SU-DHL-6 (cell line): ENCODE measurements at regions not wholly inside any gene's neighbourhood (a gene's known extent, or its start where the extent isn't known, plus 50 kb on each side); places are given as distances from the start of the nearest gene placed in this dataset.

Experiments
- H2AFZ ChIP-seq: fragments of 200-600 bp; sonication (generic); 2 replicates; pipeline ENCODE4 v1.6.1; 2014; ENCODE audit warnings: low read depth, mild to moderate bottlenecking, moderate library complexity, mixed read lengths, antibody characterized with exemption, low read length; ENCODE audit not compliant: severe bottlenecking
- H3F3A ChIP-seq: fragments of 200-600 bp; shearing (Covaris generic); 2 replicates; pipeline ENCODE4 v1.6.0; 2016; ENCODE audit warnings: antibody characterized with exemption, mild to moderate bottlenecking; ENCODE audit not compliant: insufficient read depth
- H3K27ac ChIP-seq: fragments of 200-600 bp; sonication (generic); 2 replicates; pipeline ENCODE4 v1.5.1; 2016; ENCODE audit warnings: low read depth, mild to moderate bottlenecking, low read length, moderate library complexity, mixed read lengths
- H3K27me3 ChIP-seq: fragments of 200-600 bp; sonication (generic), shearing (Covaris generic); 2 replicates; pipeline ENCODE4 v1.6.0; 2014; ENCODE audit warnings: mild to moderate bottlenecking, low read length
- H3K36me3 ChIP-seq: fragments of 200-600 bp; sonication (generic); 2 replicates; pipeline ENCODE4 v1.6.1; 2014; ENCODE audit warnings: mild to moderate bottlenecking, low read length, mixed read lengths
- H3K4me2 ChIP-seq: fragments of 300-600, 200-600 bp; shearing (Covaris generic), sonication (generic); 2 replicates; pipeline ENCODE4 v1.6.0; 2014; ENCODE audit warnings: low read length, low read depth, mild to moderate bottlenecking; ENCODE audit not compliant: poor library complexity, severe bottlenecking
- H3K4me3 ChIP-seq: fragments of 200-600 bp; sonication (generic); 2 replicates; pipeline ENCODE4 v1.5.1; 2014; ENCODE audit warnings: antibody characterized with exemption, low read length, mild to moderate bottlenecking, mixed read lengths; ENCODE audit not compliant: insufficient read depth, poor library complexity, severe bottlenecking
- H3K79me2 ChIP-seq: fragments of 200-600 bp; sonication (generic); 2 replicates; pipeline ENCODE4 v1.6.1; 2014; ENCODE audit warnings: mild to moderate bottlenecking, low read length, moderate library complexity; ENCODE audit not compliant: insufficient read depth
- H3K9ac ChIP-seq: fragments of 200-600 bp; sonication (generic); 2 replicates; pipeline ENCODE4 v1.7.0; 2014; ENCODE audit warnings: mild to moderate bottlenecking, low read length
- H3K9me2 ChIP-seq: fragments of 200-600 bp; sonication (generic); replicated peaks from 2 replicates; pipeline ENCODE4 v1.6.1; 2014; ENCODE audit warnings: low read length; ENCODE audit not compliant: insufficient read depth
- H3K9me3 ChIP-seq: fragments of 200-600 bp; sonication (generic); 2 replicates; pipeline ENCODE4 v1.6.1; 2014; ENCODE audit warnings: low read length, mixed read lengths; ENCODE audit not compliant: insufficient read depth
- H4K20me1 ChIP-seq: fragments of 200-600 bp; sonication (generic); 2 replicates; pipeline ENCODE4 v1.6.1; 2014; ENCODE audit warnings: low read depth, mild to moderate bottlenecking, antibody characterized with exemption, low read length, moderate library complexity, mixed read lengths
- EZH2phosphoT487 ChIP-seq: fragments of 200-600 bp; sonication (generic), shearing (Covaris generic); conservative IDR thresholded peaks from 2 replicates; pipeline ENCODE4 v1.6.1; 2018; ENCODE audit warnings: mild to moderate bottlenecking, antibody characterized with exemption, low read length, moderate library complexity, mixed read lengths
- TF ChIP-seq, protein P1 (sequence below): fragments of 200-600 bp; sonication (generic); IDR thresholded peaks from one replicate; pipeline ENCODE4 v1.5.1; 2017; ENCODE audit warnings: antibody characterized with exemption, mild to moderate bottlenecking, low read length, moderate library complexity; ENCODE audit not compliant: insufficient read depth, poor library complexity, severe bottlenecking

DNA sequence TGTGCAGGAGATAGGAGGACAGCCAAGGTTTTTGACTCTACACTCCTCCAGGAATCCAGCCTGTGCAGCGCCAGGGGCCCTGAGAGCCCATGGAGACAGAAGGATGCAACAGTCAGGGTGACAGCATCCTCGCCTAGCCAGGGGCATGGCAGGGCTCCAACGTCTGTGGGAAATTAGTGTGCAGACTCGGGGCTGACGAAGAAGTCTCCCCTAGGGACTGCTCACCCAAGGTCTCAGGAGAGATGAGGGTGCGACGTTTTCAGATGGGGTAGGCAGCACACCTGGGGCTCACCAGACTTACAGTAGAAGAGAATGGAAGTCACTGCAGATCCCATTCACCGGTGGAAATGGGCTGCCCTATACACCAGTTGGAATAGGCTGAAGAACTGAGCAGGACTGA is 241.7 kb downstream of the SETD4 start:
- no peak overlapping the region for H3K4me3 ChIP-seq
- H3K9me2 ChIP-seq, result no peaks in the 10 kb centered on the region
- no peaks in the 10 kb centered on the region for H4K20me1 ChIP-seq
- no peak overlapping the region for H3K27ac ChIP-seq
- no peak overlapping the region for H3K9ac ChIP-seq
- H3K36me3 ChIP-seq, result no peaks in the 10 kb centered on the region
- no peak for TF ChIP-seq EZH2phosphoT487
- TF ChIP-seq, protein P1, sequence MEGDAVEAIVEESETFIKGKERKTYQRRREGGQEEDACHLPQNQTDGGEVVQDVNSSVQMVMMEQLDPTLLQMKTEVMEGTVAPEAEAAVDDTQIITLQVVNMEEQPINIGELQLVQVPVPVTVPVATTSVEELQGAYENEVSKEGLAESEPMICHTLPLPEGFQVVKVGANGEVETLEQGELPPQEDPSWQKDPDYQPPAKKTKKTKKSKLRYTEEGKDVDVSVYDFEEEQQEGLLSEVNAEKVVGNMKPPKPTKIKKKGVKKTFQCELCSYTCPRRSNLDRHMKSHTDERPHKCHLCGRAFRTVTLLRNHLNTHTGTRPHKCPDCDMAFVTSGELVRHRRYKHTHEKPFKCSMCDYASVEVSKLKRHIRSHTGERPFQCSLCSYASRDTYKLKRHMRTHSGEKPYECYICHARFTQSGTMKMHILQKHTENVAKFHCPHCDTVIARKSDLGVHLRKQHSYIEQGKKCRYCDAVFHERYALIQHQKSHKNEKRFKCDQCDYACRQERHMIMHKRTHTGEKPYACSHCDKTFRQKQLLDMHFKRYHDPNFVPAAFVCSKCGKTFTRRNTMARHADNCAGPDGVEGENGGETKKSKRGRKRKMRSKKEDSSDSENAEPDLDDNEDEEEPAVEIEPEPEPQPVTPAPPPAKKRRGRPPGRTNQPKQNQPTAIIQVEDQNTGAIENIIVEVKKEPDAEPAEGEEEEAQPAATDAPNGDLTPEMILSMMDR, result no peak
- no peak overlapping the region for H3K4me2 ChIP-seq
- no peak overlapping the region for H2AFZ ChIP-seq
- no peaks in the 10 kb centered on the region for H3F3A ChIP-seq
- H3K9me3 ChIP-seq, result no peaks in the 10 kb centered on the region
- no peaks in the 10 kb centered on the region for H3K27me3 ChIP-seq
- H3K79me2 ChIP-seq, result no peaks in the 10 kb centered on the region

DNA sequence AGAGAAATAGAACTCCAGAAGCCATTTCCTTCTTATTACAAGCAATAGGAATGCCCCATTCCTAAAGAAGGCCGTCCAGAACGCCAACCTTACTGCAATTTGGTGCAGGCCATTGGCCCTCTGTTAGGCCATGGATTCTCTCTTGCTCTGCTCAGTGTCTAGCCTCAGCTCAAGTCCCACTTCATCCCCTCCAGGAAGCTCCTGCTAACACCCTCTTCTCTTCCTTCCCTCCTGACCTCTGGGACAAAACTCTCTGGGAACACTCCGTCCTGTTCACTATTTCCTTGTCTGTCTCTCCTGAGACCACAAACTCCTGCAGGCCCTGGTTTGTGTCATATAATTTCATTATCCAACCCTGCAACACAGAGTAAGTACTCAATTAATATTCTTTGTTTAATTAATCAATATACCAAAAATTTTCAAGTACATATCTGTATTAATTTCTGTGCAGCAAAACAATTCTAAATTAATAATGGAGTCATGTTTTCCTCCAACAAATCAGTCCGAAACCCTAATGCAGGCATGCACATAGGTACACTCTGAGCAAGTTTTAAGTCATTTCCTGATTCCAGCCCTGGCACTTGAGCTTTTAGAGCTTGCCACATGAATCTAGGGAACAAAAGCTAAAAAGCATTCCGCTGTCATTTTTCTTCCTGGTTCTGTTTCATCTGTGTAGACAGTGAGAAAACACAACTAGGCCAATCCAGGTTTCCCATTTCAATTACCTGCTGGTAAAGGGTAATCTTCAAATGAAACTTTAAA is 245.3 kb downstream of the SETD4 start:
- Histone ChIP-seq H3F3A (no peaks in the 10 kb centered on the region), H3K36me3 (no peaks in the 10 kb centered on the region), H3K4me2 (no peak overlapping the region), H3K27ac (no peak overlapping the region), H3K27me3 (no peaks in the 10 kb centered on the region), H3K9me2 (no peaks in the 10 kb centered on the region), H2AFZ (no peak overlapping the region), H3K4me3 (no peak overlapping the region), H3K79me2 (no peaks in the 10 kb centered on the region), H4K20me1 (no peaks in the 10 kb centered on the region), H3K9ac (no peak overlapping the region), H3K9me3 (no peaks in the 10 kb centered on the region)
- no peak for TF ChIP-seq EZH2phosphoT487
- TF ChIP-seq, protein P1, result no peak

DNA sequence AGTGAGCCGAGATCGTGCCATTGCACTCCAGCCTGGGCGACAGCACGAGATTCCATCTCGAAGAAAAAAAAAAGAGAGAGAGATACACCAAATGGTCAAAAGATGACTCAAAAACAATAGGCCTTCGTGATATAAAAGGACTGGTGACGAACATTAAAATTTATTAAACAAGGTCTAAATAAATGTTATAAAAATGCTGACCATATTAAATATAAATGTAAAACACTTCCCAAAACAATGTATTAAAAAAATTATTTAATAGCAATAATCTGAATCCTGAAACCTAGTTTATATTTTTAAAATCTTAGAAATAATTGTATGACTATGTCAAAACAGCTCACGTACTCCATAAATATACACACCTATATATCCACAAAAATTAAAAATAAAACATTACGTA is 247.6 kb downstream of the SETD4 start:
- Histone ChIP-seq H3K9me3 (no peaks in the 10 kb centered on the region), H3K36me3 (no peaks in the 10 kb centered on the region), H3K4me2 (no peak overlapping the region), H3K27ac (no peak overlapping the region), H3K4me3 (no peak overlapping the region), H3K27me3 (no peaks in the 10 kb centered on the region), H3K9ac (no peak overlapping the region), H3K79me2 (no peaks in the 10 kb centered on the region), H3F3A (no peaks in the 10 kb centered on the region), H4K20me1 (no peaks in the 10 kb centered on the region), H3K9me2 (no peaks in the 10 kb centered on the region), H2AFZ (no peak overlapping the region)
- no peak for TF ChIP-seq EZH2phosphoT487
- TF ChIP-seq, protein P1, result no peak
